ENCODE measurements at regions not wholly inside any gene's neighbourhood (a gene's known extent, or its start where the extent isn't known, plus 50 kb on each side); places are given as distances from the start of the nearest gene placed in this dataset.

DNA sequence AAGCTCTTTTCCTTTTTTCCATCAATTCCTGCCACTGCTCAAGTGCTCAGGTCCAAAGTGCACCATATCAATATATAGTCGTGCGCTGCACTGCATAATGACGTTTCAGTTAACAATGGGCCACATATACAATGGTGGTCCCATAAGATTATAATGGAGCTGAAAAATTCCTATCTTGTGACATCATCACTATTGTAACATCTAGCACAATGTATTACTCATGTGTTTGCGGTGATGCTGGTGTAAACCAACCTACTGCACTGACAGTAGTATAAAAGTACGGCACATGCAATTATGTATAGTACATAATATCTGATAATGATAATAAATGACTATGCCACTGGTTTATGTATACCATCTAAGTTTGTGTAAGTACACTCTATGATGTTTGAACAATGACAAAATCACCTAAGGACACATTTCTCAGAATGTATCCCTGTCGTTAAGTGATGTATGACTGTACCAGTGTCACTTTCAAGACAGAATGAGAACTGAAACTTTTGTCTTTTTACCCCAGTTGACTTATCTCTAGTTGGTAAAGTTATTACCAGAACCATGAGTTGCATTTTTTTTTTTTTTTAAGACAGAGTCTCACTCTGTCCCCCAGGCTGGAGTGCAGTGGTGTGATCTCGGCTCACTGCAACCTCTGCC, 53.7 kb upstream of the INSM2 start:
- POLR2A ChIA-PET (ENCODE audit: low non-redundant PET): no interaction called here
- TF ChIP-seq, protein P1, sequence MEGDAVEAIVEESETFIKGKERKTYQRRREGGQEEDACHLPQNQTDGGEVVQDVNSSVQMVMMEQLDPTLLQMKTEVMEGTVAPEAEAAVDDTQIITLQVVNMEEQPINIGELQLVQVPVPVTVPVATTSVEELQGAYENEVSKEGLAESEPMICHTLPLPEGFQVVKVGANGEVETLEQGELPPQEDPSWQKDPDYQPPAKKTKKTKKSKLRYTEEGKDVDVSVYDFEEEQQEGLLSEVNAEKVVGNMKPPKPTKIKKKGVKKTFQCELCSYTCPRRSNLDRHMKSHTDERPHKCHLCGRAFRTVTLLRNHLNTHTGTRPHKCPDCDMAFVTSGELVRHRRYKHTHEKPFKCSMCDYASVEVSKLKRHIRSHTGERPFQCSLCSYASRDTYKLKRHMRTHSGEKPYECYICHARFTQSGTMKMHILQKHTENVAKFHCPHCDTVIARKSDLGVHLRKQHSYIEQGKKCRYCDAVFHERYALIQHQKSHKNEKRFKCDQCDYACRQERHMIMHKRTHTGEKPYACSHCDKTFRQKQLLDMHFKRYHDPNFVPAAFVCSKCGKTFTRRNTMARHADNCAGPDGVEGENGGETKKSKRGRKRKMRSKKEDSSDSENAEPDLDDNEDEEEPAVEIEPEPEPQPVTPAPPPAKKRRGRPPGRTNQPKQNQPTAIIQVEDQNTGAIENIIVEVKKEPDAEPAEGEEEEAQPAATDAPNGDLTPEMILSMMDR (conservative IDR thresholded peaks at IDR 0.05; ENCODE audit: low read depth): no peak
- CTCF ChIA-PET: interaction anchor here (0.6 kb wide), 1 partner anchor 428 kb away, joined by 3 read pairs; no protein-coding TSS in a partner anchor
- DNase-seq (ENCODE audit: low spot score): no peak
- no peak overlapping the region for H3K27ac ChIP-seq

DNA sequence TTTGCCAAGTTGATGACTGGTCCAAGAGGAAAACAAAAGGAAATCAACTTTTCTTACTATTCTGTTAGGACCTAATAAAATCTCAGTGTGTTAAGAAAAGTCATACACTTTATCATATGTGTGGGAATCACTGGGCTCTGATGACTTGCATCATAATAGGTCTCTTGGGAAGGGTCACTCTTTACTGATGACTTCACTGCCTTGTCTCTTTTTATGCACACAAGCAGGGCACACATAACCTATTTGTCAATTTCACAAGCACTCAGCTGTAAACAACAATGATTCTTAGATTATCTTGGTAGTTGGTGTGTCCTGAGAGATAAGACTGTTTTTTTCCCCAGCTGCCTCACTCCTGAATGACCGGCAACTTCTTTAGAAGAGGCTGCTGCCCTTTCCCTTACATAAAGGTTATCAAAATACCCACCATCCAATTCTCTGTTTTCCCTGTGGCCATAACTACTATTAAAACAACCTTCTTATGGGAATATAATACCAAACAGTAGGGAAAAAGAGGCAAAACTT, 50.9 kb upstream of the INSM2 start:
- no peak for DNase-seq (ENCODE audit: low spot score)
- CTCF ChIA-PET: no interaction called here

More for the DNA sequence above, 50.9 kb upstream of the INSM2 start:
- POLR2A ChIA-PET (ENCODE audit: low non-redundant PET): no interaction called here
- no peak overlapping the region for H3K27ac ChIP-seq
- TF ChIP-seq, protein P1 (conservative IDR thresholded peaks at IDR 0.05; ENCODE audit: low read depth): no peak

All from RWPE1 (cell line).